Ovary (tissue), 7 donors: ENCODE measurements at regions not wholly inside any gene's neighbourhood (a gene's known extent, or its start where the extent isn't known, plus 50 kb on each side); places are given as distances from the start of the nearest gene placed in this dataset.

Source experiments
- DNase-seq, 5 donors: peaks; one replicate each; pipeline ENCODE4 v3.0.0-alpha.2; 2019 to 2020
- H3K27ac ChIP-seq, 2 donors: fragments of 200-600 bp; one replicate each; pipeline versions ENCODE4 v1.5.1 to v1.8.0; 2019 to 2022
- H3K27me3 ChIP-seq: fragments of 200-600 bp; one replicate; pipeline ENCODE4 v1.8.0; 2022
- H3K36me3 ChIP-seq: fragments of 200-600 bp; sonication (generic); one replicate; pipeline ENCODE4 v1.5.1; 2019
- H3K4me1 ChIP-seq: one replicate; pipeline ENCODE4 v1.8.1; 2013; ENCODE audit warnings: mild to moderate bottlenecking, moderate library complexity; ENCODE audit not compliant: insufficient read depth
- H3K4me3 ChIP-seq: fragments of 200-600 bp; sonication (generic); one replicate; pipeline ENCODE4 v1.5.1; 2017
- H3K9me3 ChIP-seq, 2 donors: fragments of 200-600 bp in 1 of 2; sonication (generic) in 1 of 2; one replicate each; pipeline versions ENCODE4 v1.5.1 to v1.8.1; 2013 to 2019; ENCODE audit warnings: mild to moderate bottlenecking in 1 of 2, moderate library complexity in 1 of 2
- CTCF ChIP-seq, 3 donors: fragments of 450-650 bp in 2 of 3; fragments of 200-600 bp in 1 of 3; IDR thresholded peaks; one replicate each; pipeline versions ENCODE4 v1.5.1 to v1.8.0; 2016 to 2022; ENCODE audit warnings: antibody characterized with exemption in 3 of 3, mild to moderate bottlenecking in 1 of 3
- EP300 ChIP-seq: sonication (generic); formaldehyde crosslinking; IDR thresholded peaks from one replicate; pipeline ENCODE4 v1.6.1; 2017; ENCODE audit warnings: antibody characterized with exemption
- POLR2A ChIP-seq: fragments of 450-650 bp; IDR thresholded peaks from one replicate; pipeline ENCODE4 v1.6.1; 2017; ENCODE audit warnings: antibody characterized with exemption, mild to moderate bottlenecking, moderate library complexity
- WGBS, 3 donors: extraction: QIAGEN DNeasy Blood & Tissue Kit in 1 of 3; methylation state at CpG; one replicate each; pipeline versions ENCODE4 v1.1.5 to v1.1.7; 2013 to 2017; 5-methylcytosine and 5-hydroxymethylcytosine counted together
- intact Hi-C, 4 donors: fragments of 100-400 bp; cut with DNase I; formaldehyde crosslinking; loops; one replicate each; pipeline versions ENCODE4 v1.11.0 to v1.15.1; 2022 to 2023
- donor health status: DM: no; HTN: no; CAD: no; lungs with moderate emphysema.
- donor health status: DM: no; HTN: no; CAD: no.
- donor health status: Bipolar disorder and iron deficiency.
- donor health status: DM: no; HTN: no; CAD: no.
- donor health status: DM: yes; HTN: yes; CAD: no.

GRCh38 chr16:64304396-64304795 is 817.5 kb downstream of the CDH11 start:
- no peak overlapping the region for H3K27ac ChIP-seq
- TF ChIP-seq CTCF (IDR thresholded peaks at IDR 0.05): no peak
- no peak for TF ChIP-seq POLR2A
- TF ChIP-seq EP300: no peak
- H3K9me3 ChIP-seq: no peaks in the 10 kb centered on the region
- no peaks in the 10 kb centered on the region for H3K4me1 ChIP-seq
- intact Hi-C loops: no loop called here
- WGBS, 3 donors: 27 to 41% (median 31%) methylated on average over 1 of the region's 1 CpG
- H3K36me3 ChIP-seq: no peaks in the 10 kb centered on the region
- no peak overlapping the region for H3K4me3 ChIP-seq
- DNase-seq: no peak
- no peaks in the 10 kb centered on the region for H3K27me3 ChIP-seq

DNA sequence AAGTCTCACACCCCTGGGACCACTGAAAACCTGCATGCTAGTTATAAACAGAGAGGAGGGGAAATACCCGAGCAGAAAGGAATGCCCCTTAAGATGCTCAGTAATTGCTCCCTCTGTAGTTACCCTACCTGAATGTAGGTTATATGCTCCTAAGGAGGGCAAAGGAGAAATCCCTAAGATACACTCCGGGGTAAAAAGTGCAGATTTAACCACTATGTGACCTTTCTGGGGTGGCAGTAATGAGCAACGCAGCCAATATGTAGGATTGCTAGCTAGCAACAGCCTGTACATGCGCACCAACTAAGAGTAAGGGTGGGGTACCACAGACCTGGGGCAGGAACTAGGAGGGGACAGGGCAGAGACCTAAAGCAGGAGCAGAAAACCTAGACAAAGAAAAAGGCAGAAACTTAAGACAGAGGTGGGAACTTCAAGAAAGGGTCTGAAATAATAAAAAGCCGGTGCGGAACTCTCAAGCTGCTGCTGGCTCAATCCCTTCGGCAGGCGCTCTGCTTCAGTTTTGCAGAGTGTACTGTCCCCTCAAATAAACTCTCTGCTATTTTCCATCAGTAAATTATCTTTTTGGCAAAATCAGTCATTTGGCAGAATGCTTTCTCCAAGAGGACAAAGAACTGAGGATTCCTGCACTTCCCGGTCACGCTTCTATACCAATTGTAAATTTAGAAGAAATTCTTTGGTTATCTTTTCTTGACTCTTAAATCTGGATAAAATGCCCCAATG is 823.8 kb downstream of the CDH11 start:
- no peak overlapping the region for H3K27ac ChIP-seq
- intact Hi-C loops: no loop called here
- DNase-seq: no peak
- H3K4me1 ChIP-seq: no peaks in the 10 kb centered on the region
- TF ChIP-seq POLR2A (no peak), EP300 (no peak), CTCF (IDR thresholded peaks at IDR 0.05) (no peak)
- no peaks in the 10 kb centered on the region for H3K36me3 ChIP-seq
- H3K4me3 ChIP-seq: no peak overlapping the region
- no peaks in the 10 kb centered on the region for H3K9me3 ChIP-seq
- H3K27me3 ChIP-seq: no peaks in the 10 kb centered on the region
- 81 to 91% (median 91%) methylated on average over 10 of the region's 10 CpGs for WGBS, 3 donors

DNA sequence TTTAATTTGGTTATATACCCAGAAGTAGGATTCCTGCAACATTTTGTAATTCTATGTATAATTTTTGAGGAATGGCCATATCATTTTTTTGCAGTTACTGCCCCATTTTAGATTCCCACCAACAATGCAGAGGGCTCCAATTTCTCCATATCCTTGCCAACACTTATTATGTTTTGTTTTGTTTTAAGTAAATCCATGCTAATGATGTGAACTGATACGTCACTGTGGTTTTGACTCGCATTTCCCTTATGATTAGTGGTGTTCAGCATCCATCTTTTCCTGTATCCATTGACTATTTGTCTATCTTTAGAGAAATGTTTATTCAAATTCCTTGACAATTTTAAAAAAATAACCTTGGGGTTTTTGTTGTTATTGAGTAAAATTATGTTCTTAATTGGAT is 826.4 kb downstream of the CDH11 start:
- TF ChIP-seq EP300: no peak
- no peak for TF ChIP-seq POLR2A
- no peak for TF ChIP-seq CTCF (IDR thresholded peaks at IDR 0.05)
- no peaks in the 10 kb centered on the region for H3K9me3 ChIP-seq
- WGBS, 3 donors: 95 to 97% (median 96%) methylated on average over 2 of the region's 2 CpGs
- intact Hi-C loops: no loop called here
- H3K4me3 ChIP-seq: no peak overlapping the region
- no peaks in the 10 kb centered on the region for H3K36me3 ChIP-seq
- no peaks in the 10 kb centered on the region for H3K4me1 ChIP-seq
- no peak overlapping the region for H3K27ac ChIP-seq
- H3K27me3 ChIP-seq: no peaks in the 10 kb centered on the region
- no peak for DNase-seq

DNA sequence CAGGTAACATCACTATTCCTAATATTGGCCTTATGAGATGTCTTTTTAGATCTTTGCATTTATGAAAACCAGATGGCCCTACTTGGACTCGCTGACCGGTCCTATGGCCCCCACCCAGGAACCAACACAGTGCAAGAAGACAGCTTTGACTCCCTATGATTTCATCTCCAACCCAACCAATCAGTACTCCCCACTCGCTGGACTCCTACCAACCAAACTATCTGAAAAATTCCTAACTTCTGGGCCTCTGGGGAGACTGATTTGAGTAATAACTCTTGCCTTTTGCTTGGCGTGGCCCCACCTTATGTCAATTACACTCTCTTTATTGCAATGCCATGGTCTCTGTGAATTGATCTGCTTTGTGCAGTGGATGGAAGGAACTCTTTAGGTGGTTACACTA is 828.9 kb downstream of the CDH11 start:
- TF ChIP-seq POLR2A: no peak
- no peak for TF ChIP-seq CTCF (IDR thresholded peaks at IDR 0.05)
- no peak for TF ChIP-seq EP300
- intact Hi-C loops: no loop called here
- WGBS, 3 donors: 89 to 90% (median 90%) methylated on average over 4 of the region's 4 CpGs
- Histone ChIP-seq H3K27me3 (no peaks in the 10 kb centered on the region), H3K9me3 (no peaks in the 10 kb centered on the region), H3K4me1 (no peaks in the 10 kb centered on the region), H3K4me3 (no peak overlapping the region), H3K36me3 (no peaks in the 10 kb centered on the region), H3K27ac (no peak overlapping the region)
- DNase-seq: no peak
